ENCODE measurements at regions not wholly inside any gene's neighbourhood (a gene's known extent, or its start where the extent isn't known, plus 50 kb on each side); places are given as distances from the start of the nearest gene placed in this dataset.

GRCh38 chr12:46998811-46999368 lies 80.5 kb upstream of the PCED1B start:
- no peak overlapping the region for H3K4me3 ChIP-seq (ENCODE audit: low read length)
- intact Hi-C loops (cut with micrococcal nuclease), result loop anchor here (1.0 kb wide), 1 partner anchor 19 kb away; no protein-coding TSS in a partner anchor
- no TSS peak for BruUV-seq (replicated peaks)
- H3K9me2 ChIP-seq (replicated peaks; ENCODE audit: low read length), result no peaks in the 10 kb centered on the region
- H3K79me2 ChIP-seq (ENCODE audit: low read length), result no peaks in the 10 kb centered on the region
- no peak for TF ChIP-seq EZH2 (IDR thresholded peaks at IDR 0.05; ENCODE audit: low read length, unreplicated experiment)
- TF ChIP-seq CTCF (conservative IDR thresholded peaks at IDR 0.05; ENCODE audit: low read depth, low read length), result no peak
- TF ChIP-seq EZH2phosphoT487 (IDR thresholded peaks at IDR 0.05; ENCODE audit: borderline replicate concordance, low read length), result no peak
- no peak overlapping the region for H3K9ac ChIP-seq (ENCODE audit: low read length)
- H3K27ac ChIP-seq (ENCODE audit: low read length), result peak overlapping the region; percentile 51
- 0 out of 2 replicates have a peak overlapping the region, but pooled peaks have one; percentile 8 for H2AFZ ChIP-seq (ENCODE audit: low read length)
- H3F3A ChIP-seq (ENCODE audit: low read length, unreplicated experiment), result no peaks in the 10 kb centered on the region
- H4K20me1 ChIP-seq (ENCODE audit: low read length), result no peaks in the 10 kb centered on the region
- ATAC-seq (peak; percentile 100), DNase-seq (peak; percentile 86)
- POLR2A ChIA-PET (ENCODE audit: unreplicated experiment), result interaction anchor here (0.5 to 0.7 kb wide), 7 partner anchors 40 to 739 kb away, joined by 3 to 16 read pairs (median 5); no protein-coding TSS in a partner anchor
- no peaks in the 10 kb centered on the region for H3K36me3 ChIP-seq (ENCODE audit: low read depth, low read length)
- no peaks in the 10 kb centered on the region for H3K27me3 ChIP-seq (ENCODE audit: low read length)
- H3K9me3 ChIP-seq (ENCODE audit: low read length), result no peaks in the 10 kb centered on the region
- peaks cover 20% of the 10 kb centered on the region for H3K4me1 ChIP-seq (ENCODE audit: insufficient read depth, low read length)
- peak overlapping the region; percentile 57 for H3K4me2 ChIP-seq (ENCODE audit: low read length)
- CTCF ChIA-PET, result interaction anchor here (0.9 kb wide), 1 partner anchor 46 kb away, joined by 13 read pairs; no protein-coding TSS in a partner anchor

GRCh38 chr12:47004634-47005033 lies 74.8 kb upstream of the PCED1B start:
- intact Hi-C loops (cut with micrococcal nuclease), result no loop called here
- ATAC-seq (no peak), DNase-seq (no peak)
- ChIA-PET CTCF (no interaction called here), POLR2A (ENCODE audit: unreplicated experiment) (no interaction called here)
- no peaks in the 10 kb centered on the region for H3K9me2 ChIP-seq (replicated peaks; ENCODE audit: low read length)
- no peaks in the 10 kb centered on the region for H3F3A ChIP-seq (ENCODE audit: low read length, unreplicated experiment)
- no peaks in the 10 kb centered on the region for H4K20me1 ChIP-seq (ENCODE audit: low read length)
- H3K27ac ChIP-seq (ENCODE audit: low read length), result no peak overlapping the region
- H3K9me3 ChIP-seq (ENCODE audit: low read length), result no peaks in the 10 kb centered on the region
- no peaks in the 10 kb centered on the region for H3K79me2 ChIP-seq (ENCODE audit: low read length)
- H3K4me1 ChIP-seq (ENCODE audit: insufficient read depth, low read length), result peaks cover 4% of the 10 kb centered on the region
- H3K36me3 ChIP-seq (ENCODE audit: low read depth, low read length), result no peaks in the 10 kb centered on the region
- no peak overlapping the region for H3K4me2 ChIP-seq (ENCODE audit: low read length)
- TF ChIP-seq EZH2phosphoT487 (IDR thresholded peaks at IDR 0.05; ENCODE audit: borderline replicate concordance, low read length), result no peak
- no peak for TF ChIP-seq CTCF (conservative IDR thresholded peaks at IDR 0.05; ENCODE audit: low read depth, low read length)
- no peak for TF ChIP-seq EZH2 (IDR thresholded peaks at IDR 0.05; ENCODE audit: low read length, unreplicated experiment)
- no peak overlapping the region for H3K4me3 ChIP-seq (ENCODE audit: low read length)
- no peak overlapping the region for H3K9ac ChIP-seq (ENCODE audit: low read length)
- no peaks in the 10 kb centered on the region for H3K27me3 ChIP-seq (ENCODE audit: low read length)
- H2AFZ ChIP-seq (ENCODE audit: low read length), result no peak overlapping the region
- BruUV-seq (replicated peaks), result no TSS peak

GRCh38 chr12:47007048-47007447 lies 72.4 kb upstream of the PCED1B start:
- no peaks in the 10 kb centered on the region for H3K9me3 ChIP-seq (ENCODE audit: low read length)
- H3K4me2 ChIP-seq (ENCODE audit: low read length), result no peak overlapping the region
- no TSS peak for BruUV-seq (replicated peaks)
- no peak overlapping the region for H3K4me3 ChIP-seq (ENCODE audit: low read length)
- ATAC-seq, result no peak
- POLR2A ChIA-PET (ENCODE audit: unreplicated experiment), result no interaction called here
- H3K4me1 ChIP-seq (ENCODE audit: insufficient read depth, low read length), result no peaks in the 10 kb centered on the region
- no peaks in the 10 kb centered on the region for H3K9me2 ChIP-seq (replicated peaks; ENCODE audit: low read length)
- H3K36me3 ChIP-seq (ENCODE audit: low read depth, low read length), result no peaks in the 10 kb centered on the region
- H3K27ac ChIP-seq (ENCODE audit: low read length), result no peak overlapping the region
- no peaks in the 10 kb centered on the region for H4K20me1 ChIP-seq (ENCODE audit: low read length)
- no peak for DNase-seq
- no peak overlapping the region for H3K9ac ChIP-seq (ENCODE audit: low read length)
- no peaks in the 10 kb centered on the region for H3K27me3 ChIP-seq (ENCODE audit: low read length)
- no peak for TF ChIP-seq EZH2phosphoT487 (IDR thresholded peaks at IDR 0.05; ENCODE audit: borderline replicate concordance, low read length)
- TF ChIP-seq CTCF (conservative IDR thresholded peaks at IDR 0.05; ENCODE audit: low read depth, low read length), result no peak
- no peak for TF ChIP-seq EZH2 (IDR thresholded peaks at IDR 0.05; ENCODE audit: low read length, unreplicated experiment)
- H3F3A ChIP-seq (ENCODE audit: low read length, unreplicated experiment), result no peaks in the 10 kb centered on the region
- no peaks in the 10 kb centered on the region for H3K79me2 ChIP-seq (ENCODE audit: low read length)
- intact Hi-C loops (cut with micrococcal nuclease), result no loop called here
- CTCF ChIA-PET, result no interaction called here
- H2AFZ ChIP-seq (ENCODE audit: low read length), result no peak overlapping the region

Measured in PC-3 (cell line).